Osteoblast (primary cell): ENCODE measurements at regions not wholly inside any gene's neighbourhood (a gene's known extent, or its start where the extent isn't known, plus 50 kb on each side); places are given as distances from the start of the nearest gene placed in this dataset.

ENCODE experiments used
- DNase-seq: peaks from one replicate; pipeline ENCODE4 v3.0.0; 2011; ENCODE audit warnings: low spot score, mixed read lengths; ENCODE audit not compliant: insufficient read length; ENCODE audit errors: missing footprints
- H2AFZ ChIP-seq: 2 replicates; pipeline ENCODE4 v1.6.0; 2011; ENCODE audit warnings: mild to moderate bottlenecking, low read length
- H3K27ac ChIP-seq: 2 replicates; pipeline ENCODE4 v1.5.1; 2011; ENCODE audit warnings: mild to moderate bottlenecking, low read depth, low read length, moderate library complexity
- H3K27me3 ChIP-seq: 2 replicates; pipeline ENCODE4 v1.6.0; 2012; ENCODE audit warnings: mild to moderate bottlenecking, control low read depth, inconsistent platforms, low read length, moderate library complexity; ENCODE audit not compliant: insufficient read depth
- H3K36me3 ChIP-seq: 2 replicates; pipeline ENCODE4 v1.5.1; 2011; ENCODE audit warnings: mild to moderate bottlenecking, low read length, control low read depth, moderate library complexity; ENCODE audit not compliant: insufficient read depth
- H3K4me1 ChIP-seq: 2 replicates; pipeline ENCODE4 v1.5.1; 2011; ENCODE audit warnings: mild to moderate bottlenecking, low read length, control low read depth, moderate library complexity; ENCODE audit not compliant: insufficient read depth
- H3K4me2 ChIP-seq: 2 replicates; pipeline ENCODE4 v1.6.0; 2011; ENCODE audit warnings: mild to moderate bottlenecking, low read length; ENCODE audit not compliant: insufficient read depth
- H3K4me3 ChIP-seq: fragments of 200-600 bp; sonication (generic); 3 replicates; pipeline ENCODE4 v1.5.1; 2012; ENCODE audit warnings: mild to moderate bottlenecking, low read length, inconsistent platforms; ENCODE audit not compliant: insufficient read depth
- H3K79me2 ChIP-seq: 2 replicates; pipeline ENCODE4 v1.6.0; 2012; ENCODE audit warnings: mild to moderate bottlenecking, low read length, control low read depth, inconsistent platforms; ENCODE audit not compliant: insufficient read depth
- H3K9me3 ChIP-seq: 2 replicates; pipeline ENCODE4 v1.5.1; 2011; ENCODE audit warnings: low read depth, low read length, control low read depth
- H4K20me1 ChIP-seq: 2 replicates; pipeline ENCODE4 v1.6.0; 2012; ENCODE audit warnings: mild to moderate bottlenecking, low read length, control low read depth; ENCODE audit not compliant: insufficient read depth
- TF ChIP-seq, protein P1 (sequence below): IDR thresholded peaks from 2 replicates; pipeline ENCODE4 v1.5.1; 2011; ENCODE audit warnings: mild to moderate bottlenecking, low read depth, low read length, moderate library complexity; ENCODE audit errors: extremely low read depth

DNA sequence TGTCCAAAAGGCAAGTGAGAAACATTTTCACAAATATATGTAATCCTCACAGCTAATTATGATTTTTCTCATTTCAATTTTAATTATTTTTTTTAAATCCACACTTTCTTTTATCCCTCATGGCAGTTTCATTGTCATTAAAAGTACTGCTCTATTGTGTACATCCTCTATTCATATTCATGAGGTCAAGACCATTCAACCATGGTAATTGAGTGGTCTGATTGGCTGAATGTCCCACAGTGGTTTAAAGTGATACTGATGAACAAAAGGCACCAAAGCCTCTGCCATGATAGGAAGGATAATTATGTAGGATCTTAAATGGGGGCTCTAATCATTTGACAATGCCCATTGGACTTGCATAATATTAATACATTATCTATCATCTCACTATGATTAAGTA, 108.4 kb upstream of the EPHA4 start:
- TF ChIP-seq, protein P1, sequence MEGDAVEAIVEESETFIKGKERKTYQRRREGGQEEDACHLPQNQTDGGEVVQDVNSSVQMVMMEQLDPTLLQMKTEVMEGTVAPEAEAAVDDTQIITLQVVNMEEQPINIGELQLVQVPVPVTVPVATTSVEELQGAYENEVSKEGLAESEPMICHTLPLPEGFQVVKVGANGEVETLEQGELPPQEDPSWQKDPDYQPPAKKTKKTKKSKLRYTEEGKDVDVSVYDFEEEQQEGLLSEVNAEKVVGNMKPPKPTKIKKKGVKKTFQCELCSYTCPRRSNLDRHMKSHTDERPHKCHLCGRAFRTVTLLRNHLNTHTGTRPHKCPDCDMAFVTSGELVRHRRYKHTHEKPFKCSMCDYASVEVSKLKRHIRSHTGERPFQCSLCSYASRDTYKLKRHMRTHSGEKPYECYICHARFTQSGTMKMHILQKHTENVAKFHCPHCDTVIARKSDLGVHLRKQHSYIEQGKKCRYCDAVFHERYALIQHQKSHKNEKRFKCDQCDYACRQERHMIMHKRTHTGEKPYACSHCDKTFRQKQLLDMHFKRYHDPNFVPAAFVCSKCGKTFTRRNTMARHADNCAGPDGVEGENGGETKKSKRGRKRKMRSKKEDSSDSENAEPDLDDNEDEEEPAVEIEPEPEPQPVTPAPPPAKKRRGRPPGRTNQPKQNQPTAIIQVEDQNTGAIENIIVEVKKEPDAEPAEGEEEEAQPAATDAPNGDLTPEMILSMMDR = no peak
- Histone ChIP-seq H2AFZ (no peak overlapping the region), H3K36me3 (no peaks in the 10 kb centered on the region), H3K4me3 (no peak overlapping the region), H3K27me3 (no peaks in the 10 kb centered on the region), H3K79me2 (no peaks in the 10 kb centered on the region), H3K27ac (no peak overlapping the region), H3K9me3 (no peaks in the 10 kb centered on the region), H3K4me2 (no peak overlapping the region), H3K4me1 (no peaks in the 10 kb centered on the region), H4K20me1 (no peaks in the 10 kb centered on the region)
- no peak for DNase-seq

DNA sequence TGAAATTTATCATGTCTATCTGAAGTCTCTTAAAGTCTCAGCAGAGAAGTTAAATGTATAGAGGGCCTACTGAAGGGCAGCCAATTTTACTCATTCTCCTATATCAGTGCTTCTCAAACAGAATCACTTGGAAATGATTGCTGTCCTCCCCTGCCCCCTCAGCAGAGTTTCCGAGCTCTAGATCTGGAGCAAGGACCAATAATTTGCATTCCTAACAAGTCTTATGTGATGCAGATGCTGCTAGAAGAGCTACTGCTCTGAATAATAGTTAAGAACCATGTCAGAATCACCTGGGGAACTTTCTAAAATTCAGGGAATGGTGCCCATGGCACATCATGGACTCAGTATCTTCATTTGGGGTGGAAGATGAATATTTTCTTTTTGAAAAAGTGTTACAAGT, 105.6 kb upstream of the EPHA4 start:
- Histone ChIP-seq H3K27me3 (no peaks in the 10 kb centered on the region), H3K4me1 (no peaks in the 10 kb centered on the region), H3K27ac (no peak overlapping the region), H3K4me2 (no peak overlapping the region), H3K79me2 (no peaks in the 10 kb centered on the region), H4K20me1 (no peaks in the 10 kb centered on the region), H3K9me3 (no peaks in the 10 kb centered on the region), H3K4me3 (no peak overlapping the region), H2AFZ (no peak overlapping the region), H3K36me3 (no peaks in the 10 kb centered on the region)
- TF ChIP-seq, protein P1 = no peak
- DNase-seq = no peak

DNA sequence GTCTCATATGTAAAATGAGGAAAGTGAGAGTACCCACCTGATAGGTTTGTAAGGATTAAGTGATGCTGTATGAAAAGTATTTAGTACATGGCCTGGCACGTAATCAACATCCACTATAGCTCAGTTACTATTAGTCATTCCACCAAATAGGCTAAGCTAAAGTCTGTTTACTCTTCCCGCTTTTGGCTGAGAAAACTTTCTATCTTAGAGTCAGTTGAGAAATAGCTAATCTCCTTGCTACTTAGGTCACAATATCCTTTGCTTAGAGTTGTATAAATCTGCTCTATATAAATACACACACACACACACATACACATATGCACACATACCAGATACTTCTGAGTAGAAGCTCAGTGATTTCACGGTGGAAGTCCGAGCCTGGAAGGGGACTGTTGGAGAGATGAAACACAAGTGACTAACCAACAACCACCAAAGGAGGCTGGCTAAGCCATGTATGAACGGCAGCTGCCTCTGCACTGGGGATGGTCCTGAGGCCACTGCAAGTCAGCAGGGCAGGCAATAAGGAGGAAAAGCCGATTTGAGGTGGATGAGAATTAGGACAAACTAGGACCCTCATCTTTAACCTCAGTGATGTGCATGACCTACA, 104.6 kb upstream of the EPHA4 start:
- no peaks in the 10 kb centered on the region for H3K27me3 ChIP-seq
- no peak overlapping the region for H3K27ac ChIP-seq
- no peaks in the 10 kb centered on the region for H4K20me1 ChIP-seq
- no peak overlapping the region for H3K4me3 ChIP-seq
- H3K36me3 ChIP-seq = no peaks in the 10 kb centered on the region
- DNase-seq = no peak
- TF ChIP-seq, protein P1 = no peak
- no peak overlapping the region for H3K4me2 ChIP-seq
- no peaks in the 10 kb centered on the region for H3K4me1 ChIP-seq
- H3K9me3 ChIP-seq = no peaks in the 10 kb centered on the region
- no peak overlapping the region for H2AFZ ChIP-seq
- no peaks in the 10 kb centered on the region for H3K79me2 ChIP-seq

DNA sequence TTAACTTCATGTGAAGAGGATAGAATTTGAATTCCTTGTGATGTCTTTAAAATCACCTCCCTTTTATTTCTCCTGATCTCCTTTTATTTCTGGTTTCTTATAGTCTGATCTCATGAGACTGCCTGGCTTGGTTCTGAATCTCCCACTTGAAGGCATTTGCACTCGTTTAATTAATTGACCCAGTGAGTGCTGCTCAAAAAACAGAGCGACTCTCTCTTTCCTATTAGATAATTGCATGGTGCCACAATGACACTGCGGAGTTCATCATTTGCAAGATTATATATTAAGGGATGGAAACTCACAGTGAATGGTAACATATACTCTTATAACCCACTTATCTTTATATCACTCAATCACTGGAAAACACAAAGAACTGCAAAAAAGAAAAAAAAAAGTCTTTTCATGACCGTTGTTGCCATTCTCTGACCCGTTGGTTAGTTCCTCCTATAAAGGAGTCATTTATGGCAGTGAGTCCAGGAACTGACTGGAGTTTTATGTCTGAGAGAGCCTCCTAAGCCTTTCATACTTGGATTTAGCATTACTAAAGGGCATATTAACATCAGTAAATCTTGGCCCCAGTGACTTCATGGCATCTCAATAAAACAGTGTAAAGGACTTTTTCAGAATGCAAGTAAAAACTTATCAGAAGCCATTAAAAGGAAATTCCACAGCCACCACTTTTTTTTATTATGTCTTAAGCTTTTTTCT, 103.3 kb upstream of the EPHA4 start:
- no peaks in the 10 kb centered on the region for H4K20me1 ChIP-seq
- TF ChIP-seq, protein P1 = no peak
- H3K9me3 ChIP-seq = no peaks in the 10 kb centered on the region
- peak; percentile 56 for DNase-seq
- H2AFZ ChIP-seq = no peak overlapping the region
- H3K4me1 ChIP-seq = no peaks in the 10 kb centered on the region
- H3K4me3 ChIP-seq = no peak overlapping the region
- H3K27me3 ChIP-seq = no peaks in the 10 kb centered on the region
- no peak overlapping the region for H3K4me2 ChIP-seq
- H3K79me2 ChIP-seq = no peaks in the 10 kb centered on the region
- no peak overlapping the region for H3K27ac ChIP-seq
- no peaks in the 10 kb centered on the region for H3K36me3 ChIP-seq
